A673 (cell line): ENCODE measurements at regions not wholly inside any gene's neighbourhood (a gene's known extent, or its start where the extent isn't known, plus 50 kb on each side); places are given as distances from the start of the nearest gene placed in this dataset.

Source experiments
- BruUV-seq: library from RNA; stranded (reverse); fragments of 400-500 nt; replicated peaks from 2 replicates; lab custom pipeline; 2021; lab: Mats Ljungman, UMichigan
- CTCF ChIA-PET: fragments of 300-600 bp; sonication (Branson Sonifier 250); formaldehyde crosslinking; loops from one replicate; lab custom pipeline; 2022; ENCODE audit warnings: antibody characterized with exemption; lab: Charles Lee
- POLR2A ChIA-PET: fragments of 300-600 bp; sonication (Branson Sonifier 250); formaldehyde crosslinking; loops from one replicate; lab custom pipeline; 2022; ENCODE audit warnings: antibody characterized with exemption; ENCODE audit not compliant: low non-redundant PET; lab: Charles Lee
- DNase-seq: peaks from one replicate; pipeline ENCODE4 v3.0.0-alpha.2; 2015; ENCODE audit warnings: low spot score
- H3K27ac ChIP-seq: fragments of 200-600 bp; sonication (generic); 2 replicates; pipeline ENCODE4 v1.5.1; 2016; ENCODE audit warnings: mixed run types, low read depth, mild to moderate bottlenecking, mixed read lengths, antibody characterized with exemption, low read length; ENCODE audit not compliant: poor library complexity, severe bottlenecking
- H3K27me3 ChIP-seq: fragments of 200-600 bp; sonication (generic); replicated peaks from 2 replicates; pipeline ENCODE4 v1.6.1; 2017; ENCODE audit warnings: mixed run types, low read depth, mild to moderate bottlenecking, mixed read lengths, antibody characterized with exemption, low read length; ENCODE audit not compliant: insufficient read depth, poor library complexity
- H3K36me3 ChIP-seq: fragments of 200-600 bp; sonication (generic); 2 replicates; pipeline ENCODE4 v1.6.1; 2016; ENCODE audit warnings: mixed run types, mild to moderate bottlenecking, mixed read lengths, antibody characterized with exemption, low read length; ENCODE audit not compliant: insufficient read depth, poor library complexity, severe bottlenecking
- H3K4me1 ChIP-seq: fragments of 200-600 bp; sonication (generic); 2 replicates; pipeline ENCODE4 v1.6.1; 2017; ENCODE audit warnings: mixed run types, mild to moderate bottlenecking, mixed read lengths, antibody characterized with exemption, low read length; ENCODE audit not compliant: insufficient read depth, poor library complexity, severe bottlenecking
- H3K4me3 ChIP-seq: fragments of 200-600 bp; sonication (generic); 2 replicates; pipeline ENCODE4 v1.5.1; 2016; ENCODE audit warnings: low read depth, mixed run types, mild to moderate bottlenecking, mixed read lengths, low read length; ENCODE audit not compliant: poor library complexity, severe bottlenecking
- H3K9me3 ChIP-seq: fragments of 200-600 bp; sonication (generic); 2 replicates; pipeline ENCODE4 v1.6.1; 2016; ENCODE audit warnings: mixed run types, low read depth, mild to moderate bottlenecking, mixed read lengths, antibody characterized with exemption, low read length; ENCODE audit not compliant: poor library complexity, severe bottlenecking
- CTCF ChIP-seq: fragments of 300-800, 200-600 bp; sonication (generic); conservative IDR thresholded peaks from 2 replicates; pipeline ENCODE4 v1.5.1; 2017; ENCODE audit warnings: low read depth, mild to moderate bottlenecking, antibody characterized with exemption, low read length, moderate library complexity, mixed read lengths
- EZH2 ChIP-seq: fragments of 200-600 bp; sonication (generic); IDR thresholded peaks from 2 replicates; pipeline ENCODE4 v1.6.1; 2017; ENCODE audit warnings: borderline replicate concordance, low read depth, mild to moderate bottlenecking, mixed read lengths, antibody characterized with exemption, low read length; ENCODE audit not compliant: poor library complexity, severe bottlenecking
- intact Hi-C: fragments of 100-400 bp; cut with micrococcal nuclease; formaldehyde crosslinking; loops from one replicate; pipeline ENCODE4 v1.10.0; 2022; ENCODE audit not compliant: unreplicated experiment

GRCh38 chr1:96416111-96416595 lies 305.4 kb upstream of the PTBP2 start:
- no peak overlapping the region for H3K27ac ChIP-seq
- ChIA-PET CTCF (no interaction called here), POLR2A (no interaction called here)
- no peaks in the 10 kb centered on the region for H3K27me3 ChIP-seq
- H3K9me3 ChIP-seq = no peaks in the 10 kb centered on the region
- H3K36me3 ChIP-seq = no peaks in the 10 kb centered on the region
- BruUV-seq = no TSS peak
- no peak for DNase-seq
- H3K4me1 ChIP-seq = no peaks in the 10 kb centered on the region
- intact Hi-C loops = no loop called here
- TF ChIP-seq EZH2 (no peak), CTCF (no peak)
- no peak overlapping the region for H3K4me3 ChIP-seq

- no TSS peak for BruUV-seq
- no peak for DNase-seq
- POLR2A ChIA-PET = no interaction called here
- TF ChIP-seq CTCF = no peak
- TF ChIP-seq EZH2 = no peak
- H3K4me1 ChIP-seq = no peaks in the 10 kb centered on the region
- no peak overlapping the region for H3K27ac ChIP-seq
- no peaks in the 10 kb centered on the region for H3K9me3 ChIP-seq
- no peak overlapping the region for H3K4me3 ChIP-seq
- no peaks in the 10 kb centered on the region for H3K36me3 ChIP-seq
- H3K27me3 ChIP-seq = no peaks in the 10 kb centered on the region
- CTCF ChIA-PET = no interaction called here
- intact Hi-C loops = no loop called here
Measured at GRCh38 chr1:96416701-96417444, 304.7 kb upstream of the PTBP2 start.

GRCh38 chr1:96418969-96419368 lies 302.6 kb upstream of the PTBP2 start:
- POLR2A ChIA-PET = no interaction called here
- DNase-seq = no peak
- no peak overlapping the region for H3K4me3 ChIP-seq
- intact Hi-C loops = no loop called here
- no TSS peak for BruUV-seq
- CTCF ChIA-PET = no interaction called here
- H3K9me3 ChIP-seq = no peaks in the 10 kb centered on the region
- H3K36me3 ChIP-seq = no peaks in the 10 kb centered on the region
- H3K4me1 ChIP-seq = no peaks in the 10 kb centered on the region
- no peak for TF ChIP-seq CTCF
- TF ChIP-seq EZH2 = no peak
- no peak overlapping the region for H3K27ac ChIP-seq
- no peaks in the 10 kb centered on the region for H3K27me3 ChIP-seq
